Activated gamma-delta T cell treated with Interleukin-2 at 50 U/mL for 16 hours (primary cell): ENCODE measurements at regions not wholly inside any gene's neighbourhood (a gene's known extent, or its start where the extent isn't known, plus 50 kb on each side); places are given as distances from the start of the nearest gene placed in this dataset.

Experiments used
- DNase-seq: peaks from one replicate; pipeline ENCODE4 v3.0.0-alpha.2; 2020

DNA sequence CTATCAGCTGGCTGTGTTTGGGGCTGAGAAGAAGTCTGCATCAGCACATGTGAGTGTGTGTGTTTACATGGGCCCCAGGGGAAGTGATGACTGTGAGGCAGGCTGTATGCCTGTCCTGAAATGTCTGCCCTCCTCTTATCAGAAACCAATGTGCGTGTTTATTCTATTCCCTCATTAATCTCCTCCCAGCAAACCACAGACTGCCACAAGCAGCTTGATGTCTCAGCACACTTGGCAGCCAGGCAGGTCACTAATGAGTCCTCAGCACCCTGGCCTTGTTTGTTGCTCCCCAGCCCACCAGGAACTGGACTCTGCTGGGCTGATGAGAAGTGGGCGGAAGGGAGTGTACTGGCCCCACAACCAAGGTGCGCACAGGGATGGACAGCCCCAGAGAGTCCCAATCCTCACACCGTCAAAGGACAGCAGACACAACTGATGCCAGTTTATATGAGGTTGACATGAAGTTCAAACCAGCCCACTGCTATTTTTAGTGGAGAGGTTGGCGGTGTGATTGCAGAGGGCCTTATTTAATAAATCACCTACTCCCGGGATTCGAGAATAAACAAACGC lies 225.8 kb downstream of the ETS1 start:
- DNase-seq, result no peak

GRCh38 chr11:128359515-128359914 lies 227.8 kb downstream of the ETS1 start:
- no peak for DNase-seq

DNA sequence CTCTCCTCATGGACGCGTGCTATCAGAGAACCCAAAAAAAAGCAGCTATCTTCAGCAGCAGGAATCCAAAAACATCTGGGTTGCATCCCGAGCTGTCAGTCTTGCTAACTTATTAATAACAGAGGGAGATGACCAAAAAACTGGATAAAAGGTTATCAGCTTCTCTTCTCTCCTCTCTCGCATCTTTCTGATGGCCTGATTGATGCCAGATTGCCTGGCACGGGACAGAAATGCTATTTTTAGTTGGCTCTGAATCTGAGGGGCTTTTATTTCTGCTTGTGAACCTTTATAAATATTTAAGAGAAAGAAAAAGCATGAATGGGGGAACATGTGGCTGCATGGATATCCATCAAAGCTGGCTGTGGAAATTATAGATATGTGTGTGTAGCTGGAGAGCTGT lies 230.3 kb downstream of the ETS1 start:
- no peak for DNase-seq

DNA sequence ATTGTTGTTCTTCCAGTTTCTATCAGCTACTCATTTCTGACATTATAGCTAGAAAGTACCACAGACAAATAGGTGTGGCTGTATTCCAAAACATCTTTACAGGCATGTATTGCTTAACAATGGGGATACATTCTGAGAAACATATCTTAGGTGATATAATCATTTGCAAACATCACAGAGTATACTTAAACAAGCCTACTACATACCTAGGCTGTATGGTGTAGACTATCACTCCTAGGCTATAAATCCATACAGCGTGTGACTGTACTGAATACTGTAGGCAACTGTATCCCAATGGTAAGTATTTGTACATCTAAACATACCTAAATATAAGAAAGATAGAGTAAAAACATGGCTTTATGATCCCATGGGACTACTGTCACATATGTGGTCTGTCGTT lies 231.8 kb downstream of the ETS1 start:
- DNase-seq, result no peak

GRCh38 chr11:128354476-128354875 lies 232.9 kb downstream of the ETS1 start:
- no peak for DNase-seq

GRCh38 chr11:128351168-128351567 lies 236.2 kb downstream of the ETS1 start:
- no peak for DNase-seq

GRCh38 chr11:128349650-128350299 lies 237.6 kb downstream of the ETS1 start:
- DNase-seq, result no peak

- no peak for DNase-seq
Observed at GRCh38 chr11:128346804-128347203, 240.6 kb downstream of the ETS1 start.

GRCh38 chr11:128345316-128345715 lies 242.0 kb downstream of the ETS1 start:
- no peak for DNase-seq

DNA sequence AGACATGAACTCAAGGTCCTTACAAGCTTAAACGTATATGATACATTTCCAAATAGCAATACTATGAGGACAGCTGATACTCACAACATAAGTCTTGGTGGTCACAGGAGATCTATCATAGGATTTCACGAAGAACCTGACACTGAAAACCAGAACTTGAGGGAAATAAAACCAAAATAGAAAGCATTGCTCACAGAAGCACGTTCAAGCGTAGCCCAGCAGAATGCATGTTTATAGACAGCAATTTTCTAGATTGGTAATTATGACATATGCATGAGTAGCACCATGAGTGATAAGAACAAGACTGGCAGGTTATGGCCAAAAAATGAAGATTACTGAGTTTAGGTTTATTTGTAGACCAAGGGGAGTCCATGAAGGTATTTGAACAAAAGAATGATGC lies 243.5 kb downstream of the ETS1 start:
- no peak for DNase-seq

DNA sequence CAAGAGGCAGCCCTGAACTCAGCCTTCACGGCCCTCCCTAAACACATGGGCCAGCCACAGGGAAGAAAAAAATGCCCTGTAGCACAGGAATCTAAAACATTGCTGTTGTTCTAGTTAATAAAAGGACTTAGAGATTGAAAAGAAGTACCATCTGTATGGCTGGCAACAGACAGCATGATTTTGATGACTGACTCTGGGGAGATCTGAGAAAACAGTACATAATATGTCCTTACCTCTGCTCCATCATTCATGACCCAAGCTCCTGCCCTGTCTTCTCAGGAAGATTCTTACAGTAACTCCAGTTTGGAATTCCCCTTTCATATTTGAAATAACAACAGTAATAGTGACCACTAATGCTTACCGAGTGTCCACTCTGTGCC lies 244.2 kb downstream of the ETS1 start:
- DNase-seq, result no peak

GRCh38 chr11:128342511-128343134 lies 244.7 kb downstream of the ETS1 start:
- no peak for DNase-seq

GRCh38 chr11:128341280-128342248 lies 245.8 kb downstream of the ETS1 start:
- DNase-seq, result peak; percentile 51

GRCh38 chr11:128339792-128340191 lies 247.6 kb downstream of the ETS1 start:
- DNase-seq, result no peak

DNA sequence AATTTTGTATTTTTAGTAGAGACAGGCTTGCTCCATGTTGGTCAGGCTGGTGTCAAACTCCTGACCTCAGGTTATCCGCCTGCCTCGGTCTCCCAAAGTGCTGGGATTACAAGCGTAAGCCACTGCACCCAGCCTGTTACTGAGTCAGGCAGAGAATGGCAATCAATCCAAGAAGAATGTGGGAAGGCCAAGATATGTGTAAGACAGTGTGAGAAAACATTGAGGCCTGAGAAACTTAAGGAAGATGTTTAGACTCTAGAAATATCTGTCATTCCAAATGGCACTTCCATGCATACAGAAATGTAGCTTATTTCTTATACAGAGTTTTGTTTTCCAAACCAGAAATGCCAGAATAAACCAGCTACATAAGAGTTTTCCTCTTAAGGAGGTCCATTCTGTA lies 248.5 kb downstream of the ETS1 start:
- no peak for DNase-seq

DNA sequence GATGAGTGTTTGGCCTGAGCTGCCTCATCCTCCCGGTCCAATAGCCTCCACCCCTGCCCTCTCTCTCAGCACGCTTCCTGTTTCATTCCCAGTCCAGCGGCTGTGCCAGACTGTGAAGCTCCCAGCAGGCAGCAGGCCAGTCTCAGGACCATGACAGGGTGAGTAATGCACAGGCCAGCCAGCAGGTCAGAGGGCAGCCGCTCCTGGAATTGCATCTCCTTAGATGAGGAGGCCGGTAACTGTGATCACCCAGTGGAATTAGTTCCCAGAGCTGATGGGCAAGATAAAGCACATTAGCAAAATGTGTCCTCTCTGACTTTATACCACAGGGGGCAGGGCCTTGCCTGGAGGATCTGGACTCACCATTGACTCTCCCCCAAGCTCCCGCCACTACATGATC lies 251.2 kb downstream of the ETS1 start:
- DNase-seq, result no peak

GRCh38 chr11:128335729-128336128 lies 251.6 kb downstream of the ETS1 start:
- no peak for DNase-seq

- DNase-seq, result no peak
Observed at GRCh38 chr11:128334311-128335044, 252.9 kb downstream of the ETS1 start.

- no peak for DNase-seq
Observed at GRCh38 chr11:128331317-128331716, 256.0 kb downstream of the ETS1 start.

GRCh38 chr11:128330203-128330602 lies 257.2 kb downstream of the ETS1 start:
- no peak for DNase-seq

DNA sequence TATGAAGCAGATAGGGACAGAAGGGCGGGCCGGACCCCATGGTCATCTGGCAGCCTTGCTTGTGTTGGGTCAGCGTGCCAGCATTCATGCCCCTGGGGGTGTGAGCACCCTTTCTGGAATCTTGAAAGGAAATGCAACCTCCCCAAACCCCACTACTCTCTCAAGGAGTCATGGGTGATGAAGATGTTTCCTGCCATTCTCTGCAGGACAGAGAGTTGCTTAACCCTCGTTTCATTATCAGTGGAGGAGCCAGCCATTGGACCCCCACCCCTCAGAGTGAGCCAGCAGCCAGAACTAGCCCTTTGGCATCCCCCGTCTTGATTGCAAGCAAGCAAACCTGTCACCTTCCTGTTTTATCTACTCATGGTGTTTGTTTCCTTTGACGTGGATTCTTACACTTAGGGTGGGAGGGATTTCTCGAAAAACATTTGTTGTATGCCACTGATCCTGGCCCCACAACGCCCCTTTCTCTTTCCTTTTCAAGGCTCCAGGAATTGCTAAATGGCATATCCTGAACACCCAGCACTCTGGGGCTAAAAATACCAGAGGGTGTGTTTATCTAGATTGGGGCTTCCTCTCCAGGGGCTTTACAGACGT lies 258.3 kb downstream of the ETS1 start:
- no peak for DNase-seq

DNA sequence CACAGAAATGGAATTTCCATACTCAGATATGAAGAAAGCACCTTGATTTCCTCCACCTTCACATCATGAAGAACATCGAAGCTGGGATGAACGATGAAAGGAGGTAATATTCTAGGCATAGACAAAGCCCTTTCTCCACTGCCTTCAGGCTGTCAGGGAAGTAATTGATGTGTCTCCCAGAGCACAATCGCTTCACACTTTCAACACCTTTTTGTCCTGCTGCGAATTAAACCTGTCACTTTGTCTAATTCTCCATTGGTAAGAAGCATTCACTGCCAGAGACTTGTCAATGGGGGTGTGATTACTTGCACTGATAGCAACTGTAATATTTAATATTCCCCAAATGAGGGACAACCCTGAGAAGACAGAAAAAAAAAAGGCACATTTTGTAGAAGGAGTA lies 260.1 kb downstream of the ETS1 start:
- no peak for DNase-seq
